ENCODE measurements at regions not wholly inside any gene's neighbourhood (a gene's known extent, or its start where the extent isn't known, plus 50 kb on each side); places are given as distances from the start of the nearest gene placed in this dataset.

GRCh38 chr2:2890246-2890645 is 487.4 kb downstream of the EIPR1 start:
- no peak overlapping the region for H3K4me3 ChIP-seq
- TF ChIP-seq POLR2A (IDR thresholded peaks at IDR 0.05), result no peak
- TF ChIP-seq, protein P1, sequence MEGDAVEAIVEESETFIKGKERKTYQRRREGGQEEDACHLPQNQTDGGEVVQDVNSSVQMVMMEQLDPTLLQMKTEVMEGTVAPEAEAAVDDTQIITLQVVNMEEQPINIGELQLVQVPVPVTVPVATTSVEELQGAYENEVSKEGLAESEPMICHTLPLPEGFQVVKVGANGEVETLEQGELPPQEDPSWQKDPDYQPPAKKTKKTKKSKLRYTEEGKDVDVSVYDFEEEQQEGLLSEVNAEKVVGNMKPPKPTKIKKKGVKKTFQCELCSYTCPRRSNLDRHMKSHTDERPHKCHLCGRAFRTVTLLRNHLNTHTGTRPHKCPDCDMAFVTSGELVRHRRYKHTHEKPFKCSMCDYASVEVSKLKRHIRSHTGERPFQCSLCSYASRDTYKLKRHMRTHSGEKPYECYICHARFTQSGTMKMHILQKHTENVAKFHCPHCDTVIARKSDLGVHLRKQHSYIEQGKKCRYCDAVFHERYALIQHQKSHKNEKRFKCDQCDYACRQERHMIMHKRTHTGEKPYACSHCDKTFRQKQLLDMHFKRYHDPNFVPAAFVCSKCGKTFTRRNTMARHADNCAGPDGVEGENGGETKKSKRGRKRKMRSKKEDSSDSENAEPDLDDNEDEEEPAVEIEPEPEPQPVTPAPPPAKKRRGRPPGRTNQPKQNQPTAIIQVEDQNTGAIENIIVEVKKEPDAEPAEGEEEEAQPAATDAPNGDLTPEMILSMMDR (IDR thresholded peaks at IDR 0.05), result no peak

DNA sequence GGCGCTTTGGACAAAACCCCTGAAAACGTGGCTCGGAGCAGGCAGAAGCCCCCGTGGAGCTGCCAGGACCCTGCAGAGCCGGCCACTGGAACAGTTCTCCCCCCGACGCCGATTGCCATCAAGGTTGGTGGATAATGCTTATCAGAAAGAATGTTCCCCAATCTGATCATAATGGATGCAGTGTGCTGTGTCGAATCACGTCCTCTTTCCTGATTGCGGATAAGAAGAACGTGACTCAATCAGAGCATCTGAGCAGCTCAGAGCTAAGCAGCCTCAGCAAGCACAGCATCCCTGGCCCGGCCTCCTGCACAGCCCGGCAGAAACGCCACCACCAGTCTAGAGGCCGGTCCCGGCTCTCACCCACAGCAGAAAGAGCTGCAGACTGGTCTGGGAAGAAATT is 488.0 kb downstream of the EIPR1 start:
- 81% methylated on average over 11 of the region's 17 CpGs for WGBS (ENCODE audit: insufficient coverage, low coverage, low lambda C conversion rate, missing lambda C conversion rate)
- intact Hi-C loops (cut with DNase I), result no loop called here
- peak in 1 of 3 donors; percentile 28 for DNase-seq

More at GRCh38 chr2:2890246-2890645, 487.4 kb downstream of the EIPR1 start:
- 52% methylated on average over 11 of the region's 11 CpGs for WGBS (ENCODE audit: insufficient coverage, low coverage, low lambda C conversion rate, missing lambda C conversion rate)
- Histone ChIP-seq H3K9me3 (no peaks in the 10 kb centered on the region), H3K36me3 (no peaks in the 10 kb centered on the region), H3K4me1 (no peaks in the 10 kb centered on the region), H3K27me3 (no peaks in the 10 kb centered on the region), H3K27ac (no peak overlapping the region)
- ATAC-seq (no peak), DNase-seq (peak in 1 of 3 donors; percentile 17)
- intact Hi-C loops (cut with DNase I), result no loop called here

GRCh38 chr2:2889141-2889540 is 488.5 kb downstream of the EIPR1 start:
- no peaks in the 10 kb centered on the region for H3K27me3 ChIP-seq
- no peak for ATAC-seq
- WGBS (ENCODE audit: insufficient coverage, low coverage, low lambda C conversion rate, missing lambda C conversion rate), result 76% methylated on average over 10 of the region's 10 CpGs
- no peaks in the 10 kb centered on the region for H3K9me3 ChIP-seq
- H3K36me3 ChIP-seq, result no peaks in the 10 kb centered on the region
- no peaks in the 10 kb centered on the region for H3K4me1 ChIP-seq
- DNase-seq, result no peak
- intact Hi-C loops (cut with DNase I), result no loop called here
- H3K27ac ChIP-seq, result no peak overlapping the region
- TF ChIP-seq, protein P1 (IDR thresholded peaks at IDR 0.05), result no peak
- no peak for TF ChIP-seq POLR2A (IDR thresholded peaks at IDR 0.05)
- no peak overlapping the region for H3K4me3 ChIP-seq

More for the DNA sequence above, 488.0 kb downstream of the EIPR1 start:
- ATAC-seq, result no peak
- Histone ChIP-seq H3K9me3 (no peaks in the 10 kb centered on the region), H3K27ac (no peak overlapping the region), H3K4me3 (no peak overlapping the region), H3K27me3 (no peaks in the 10 kb centered on the region), H3K4me1 (no peaks in the 10 kb centered on the region), H3K36me3 (no peaks in the 10 kb centered on the region)
- no peak for TF ChIP-seq POLR2A (IDR thresholded peaks at IDR 0.05)
- TF ChIP-seq, protein P1 (IDR thresholded peaks at IDR 0.05), result no peak

- H3K27ac ChIP-seq, result no peak overlapping the region
- TF ChIP-seq, protein P1 (IDR thresholded peaks at IDR 0.05), result no peak
- no peak for TF ChIP-seq POLR2A (IDR thresholded peaks at IDR 0.05)
- no peaks in the 10 kb centered on the region for H3K4me1 ChIP-seq
- ATAC-seq (no peak), DNase-seq (peak in 1 of 3 donors; percentile 15)
- H3K4me3 ChIP-seq, result no peak overlapping the region
- H3K36me3 ChIP-seq, result no peaks in the 10 kb centered on the region
- no peaks in the 10 kb centered on the region for H3K9me3 ChIP-seq
- H3K27me3 ChIP-seq, result no peaks in the 10 kb centered on the region
- 28% methylated on average over 3 of the region's 3 CpGs for WGBS (ENCODE audit: insufficient coverage, low coverage, low lambda C conversion rate, missing lambda C conversion rate)
- intact Hi-C loops (cut with DNase I), result no loop called here
Observed at GRCh38 chr2:2887772-2888387, 489.7 kb downstream of the EIPR1 start.

All from right lobe of liver (tissue), 6 donors.